Thyroid gland (tissue), 4 donors: ENCODE measurements at regions not wholly inside any gene's neighbourhood (a gene's known extent, or its start where the extent isn't known, plus 50 kb on each side); places are given as distances from the start of the nearest gene placed in this dataset.

Experiments
- POLR2A ChIP-seq, 2 donors: fragments of 450-650 bp; IDR thresholded peaks; one replicate each; pipeline ENCODE4 v1.6.1; 2017; ENCODE audit warnings: antibody characterized with exemption in 2 of 2, mild to moderate bottlenecking in 2 of 2, moderate library complexity in 1 of 2
- TF ChIP-seq, protein P1 (sequence below), 6 experiments: fragments of 200-600 bp in 3 of 6; fragments of 450-650 bp in 3 of 6; sonication (generic) in 3 of 6; IDR thresholded peaks; one replicate each; pipeline ENCODE4 v1.5.1; 2016 to 2019; ENCODE audit warnings: antibody characterized with exemption in 6 of 6, mild to moderate bottlenecking in 2 of 6, inconsistent platforms in 1 of 6, moderate library complexity in 1 of 6

DNA sequence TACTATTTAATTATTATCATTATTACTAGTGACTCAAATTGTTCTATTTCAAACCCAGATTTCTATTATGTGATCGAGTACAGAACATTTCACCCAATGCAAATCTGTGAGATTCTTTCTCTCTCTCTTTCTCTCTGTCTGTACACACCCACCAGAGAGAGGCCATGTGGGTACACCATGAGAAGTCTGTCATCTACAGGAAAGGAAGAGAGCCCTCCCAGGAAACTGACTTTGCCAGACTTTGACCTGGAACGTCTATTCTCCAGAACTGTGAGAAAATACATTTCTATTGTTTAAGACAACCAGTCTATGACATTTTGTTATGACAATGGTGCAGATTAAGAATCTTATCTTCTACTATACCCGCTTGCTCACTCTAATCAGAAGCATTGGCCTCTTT lies 1091.6 kb downstream of the TTLL7 start:
- TF ChIP-seq POLR2A (IDR thresholded peaks at IDR 0.05): no peak
- TF ChIP-seq, protein P1, sequence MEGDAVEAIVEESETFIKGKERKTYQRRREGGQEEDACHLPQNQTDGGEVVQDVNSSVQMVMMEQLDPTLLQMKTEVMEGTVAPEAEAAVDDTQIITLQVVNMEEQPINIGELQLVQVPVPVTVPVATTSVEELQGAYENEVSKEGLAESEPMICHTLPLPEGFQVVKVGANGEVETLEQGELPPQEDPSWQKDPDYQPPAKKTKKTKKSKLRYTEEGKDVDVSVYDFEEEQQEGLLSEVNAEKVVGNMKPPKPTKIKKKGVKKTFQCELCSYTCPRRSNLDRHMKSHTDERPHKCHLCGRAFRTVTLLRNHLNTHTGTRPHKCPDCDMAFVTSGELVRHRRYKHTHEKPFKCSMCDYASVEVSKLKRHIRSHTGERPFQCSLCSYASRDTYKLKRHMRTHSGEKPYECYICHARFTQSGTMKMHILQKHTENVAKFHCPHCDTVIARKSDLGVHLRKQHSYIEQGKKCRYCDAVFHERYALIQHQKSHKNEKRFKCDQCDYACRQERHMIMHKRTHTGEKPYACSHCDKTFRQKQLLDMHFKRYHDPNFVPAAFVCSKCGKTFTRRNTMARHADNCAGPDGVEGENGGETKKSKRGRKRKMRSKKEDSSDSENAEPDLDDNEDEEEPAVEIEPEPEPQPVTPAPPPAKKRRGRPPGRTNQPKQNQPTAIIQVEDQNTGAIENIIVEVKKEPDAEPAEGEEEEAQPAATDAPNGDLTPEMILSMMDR (IDR thresholded peaks at IDR 0.05): no peak
